Activated CD8-positive, alpha-beta memory T cell treated with anti-CD3 and anti-CD28 coated beads for 24 hours (primary cell): ENCODE measurements at regions not wholly inside any gene's neighbourhood (a gene's known extent, or its start where the extent isn't known, plus 50 kb on each side); places are given as distances from the start of the nearest gene placed in this dataset.
"Not testable (repeated sequence)": the region's sequence is repeated elsewhere in the genome, so short reads cannot be mapped to it uniquely, and the experiment has no call there.

ENCODE experiments used
- DNase-seq: peaks from one replicate; pipeline ENCODE4 v3.0.0-alpha.2; 2020

- no peak for DNase-seq
These were observed 457.2 kb downstream of the RAP2B start for GRCh38 chr3:153619268-153619667.

- DNase-seq, result no peak
These were observed 459.9 kb downstream of the RAP2B start for GRCh38 chr3:153621953-153622352.

GRCh38 chr3:153623834-153624233, 461.8 kb downstream of the RAP2B start:
- no peak for DNase-seq

- DNase-seq, result peak; percentile 65
These were observed 462.4 kb downstream of the RAP2B start for GRCh38 chr3:153624310-153625030.

GRCh38 chr3:153625506-153625905, 463.5 kb downstream of the RAP2B start:
- DNase-seq, result no peak

- no peak for DNase-seq
These were observed 464.1 kb downstream of the RAP2B start for GRCh38 chr3:153626158-153626557.

GRCh38 chr3:153628591-153628990, 466.6 kb downstream of the RAP2B start:
- DNase-seq, result no peak

- no peak for DNase-seq
These were observed 467.1 kb downstream of the RAP2B start for GRCh38 chr3:153629148-153629547.

GRCh38 chr3:153631102-153631501, 469.1 kb downstream of the RAP2B start:
- DNase-seq, result no peak

GRCh38 chr3:153631664-153632063, 469.6 kb downstream of the RAP2B start:
- no peak for DNase-seq

GRCh38 chr3:153633407-153633806, 471.4 kb downstream of the RAP2B start:
- DNase-seq, result no peak

- DNase-seq, result no peak
These were observed 472.7 kb downstream of the RAP2B start for GRCh38 chr3:153634683-153635082.

GRCh38 chr3:153639631-153640030, 477.6 kb downstream of the RAP2B start:
- DNase-seq, result no peak

- DNase-seq, result no peak
These were observed 479.0 kb downstream of the RAP2B start for GRCh38 chr3:153640689-153641665.

- DNase-seq, result not testable (repeated sequence)
These were observed 478.6 kb upstream of the ARHGEF26 start for GRCh38 chr3:153642576-153642975.

- not testable (repeated sequence) for DNase-seq
These were observed 477.7 kb upstream of the ARHGEF26 start for GRCh38 chr3:153643471-153643870.

- DNase-seq, result no peak
These were observed 471.8 kb upstream of the ARHGEF26 start for GRCh38 chr3:153649286-153649839.

- DNase-seq, result no peak
These were observed 469.1 kb upstream of the ARHGEF26 start for GRCh38 chr3:153652076-153652475.

GRCh38 chr3:153657046-153657445, 464.1 kb upstream of the ARHGEF26 start:
- no peak for DNase-seq

GRCh38 chr3:153657461-153657860, 463.7 kb upstream of the ARHGEF26 start:
- DNase-seq, result no peak

- DNase-seq, result no peak
These were observed 463.1 kb upstream of the ARHGEF26 start for GRCh38 chr3:153658136-153658535.

GRCh38 chr3:153666991-153667740, 454.0 kb upstream of the ARHGEF26 start:
- DNase-seq, result no peak

- no peak for DNase-seq
These were observed 451.7 kb upstream of the ARHGEF26 start for GRCh38 chr3:153669527-153669926.
